Small intestine (tissue), 7 donors: ENCODE measurements at regions not wholly inside any gene's neighbourhood (a gene's known extent, or its start where the extent isn't known, plus 50 kb on each side); places are given as distances from the start of the nearest gene placed in this dataset.
"Not testable (repeated sequence)": the region's sequence is repeated elsewhere in the genome, so short reads cannot be mapped to it uniquely, and the experiment has no call there.

Experiments
- DNase-seq, 2 donors: peaks; one replicate each; pipeline versions ENCODE4 v3.0.0 to v3.0.0-alpha.2; 2013
- FAIRE-seq: peaks from 2 replicates; lab custom pipeline; 2012; peaks lifted over from hg19 to GRCh38; lab: Jason Lieb, UNC
- H3K27ac ChIP-seq, 3 donors: one replicate each; pipeline ENCODE4 v1.5.1; 2013; ENCODE audit warnings: low read length in 2 of 3, mild to moderate bottlenecking in 2 of 3, control low read depth in 1 of 3, inconsistent platforms in 1 of 3, low read depth in 1 of 3, moderate library complexity in 1 of 3
- H3K27me3 ChIP-seq, 3 donors: one replicate each; pipeline ENCODE4 v1.6.1; 2013; ENCODE audit warnings: low read length in 3 of 3, inconsistent platforms in 1 of 3; ENCODE audit not compliant: control insufficient read depth in 3 of 3, insufficient read depth in 3 of 3
- H3K36me3 ChIP-seq, 3 donors: one replicate each; pipeline ENCODE4 v1.6.1; 2013; ENCODE audit warnings: low read length in 3 of 3, inconsistent platforms in 1 of 3, low read depth in 1 of 3, mild to moderate bottlenecking in 1 of 3, moderate library complexity in 1 of 3; ENCODE audit not compliant: control insufficient read depth in 3 of 3, insufficient read depth in 2 of 3
- H3K4me1 ChIP-seq, 3 donors: one replicate each; pipeline ENCODE4 v1.6.1; 2013; ENCODE audit warnings: low read length in 2 of 3, inconsistent platforms in 1 of 3, low read depth in 1 of 3, mild to moderate bottlenecking in 1 of 3, moderate library complexity in 1 of 3; ENCODE audit not compliant: control insufficient read depth in 3 of 3, insufficient read depth in 2 of 3
- H3K4me3 ChIP-seq, 3 donors: one replicate each; pipeline ENCODE4 v1.5.1; 2013; ENCODE audit warnings: low read length in 3 of 3, control low read depth in 1 of 3, inconsistent platforms in 1 of 3, low read depth in 1 of 3, mild to moderate bottlenecking in 1 of 3, moderate library complexity in 1 of 3
- H3K9me3 ChIP-seq, 2 donors: one replicate each; pipeline ENCODE4 v1.6.1; 2013; ENCODE audit warnings: low read depth in 1 of 2, low read length in 1 of 2; ENCODE audit not compliant: control insufficient read depth in 2 of 2, insufficient read depth in 1 of 2
- WGBS, 3 donors: extraction: QIAGEN DNeasy Blood & Tissue Kit; methylation state at CpG; one replicate each; pipeline ENCODE4 v1.1.7; 2013; 5-methylcytosine and 5-hydroxymethylcytosine counted together
- donor health status: healthy with polysubstance abuse.
- donor health status: control.
- donor health status: control.
- donor health status: Bipolar disorder and iron deficiency.
- donor health status: healthy.

- no peaks in the 10 kb centered on the region for H3K36me3 ChIP-seq
- H3K27ac ChIP-seq: peak overlapping the region; percentile 86 to 97 (median 89)
- peaks cover 9 to 50% (median 12%) of the 10 kb centered on the region in 3 donors for H3K4me1 ChIP-seq
- H3K4me3 ChIP-seq: no peak overlapping the region
- WGBS, 3 donors: 19 to 54% (median 44%) methylated on average over 1 of the region's 1 CpG
- FAIRE-seq (no peak), DNase-seq (peak; percentile 89 to 92)
- H3K27me3 ChIP-seq: no peaks in the 10 kb centered on the region
- H3K9me3 ChIP-seq: peaks cover 0 to 23% of the 10 kb centered on the region in 2 donors
Observed at GRCh38 chr1:229131243-229132105, 139.4 kb upstream of the RAB4A start.

GRCh38 chr1:229132106-229132443, 138.8 kb upstream of the RAB4A start:
- H3K9me3 ChIP-seq: peaks cover 0 to 23% of the 10 kb centered on the region in 2 donors
- no peak for DNase-seq
- no peak for FAIRE-seq
- no peaks in the 10 kb centered on the region for H3K27me3 ChIP-seq
- no peak overlapping the region for H3K4me3 ChIP-seq
- no peaks in the 10 kb centered on the region for H3K36me3 ChIP-seq
- WGBS, 3 donors: 79 to 94% (median 81%) methylated on average over 1 of the region's 1 CpG
- H3K4me1 ChIP-seq: peaks cover 9 to 50% (median 12%) of the 10 kb centered on the region in 3 donors
- peak overlapping the region; percentile 56 to 97 (median 75) for H3K27ac ChIP-seq

GRCh38 chr1:229132706-229133105, 138.2 kb upstream of the RAB4A start:
- Histone ChIP-seq H3K36me3 (no peaks in the 10 kb centered on the region), H3K4me1 (peaks cover 9 to 50% (median 10%) of the 10 kb centered on the region in 3 donors), H3K9me3 (peaks cover 0 to 23% of the 10 kb centered on the region in 2 donors), H3K27ac (peak overlapping the region; percentile 33 to 97 (median 70)), H3K4me3 (no peak overlapping the region), H3K27me3 (no peaks in the 10 kb centered on the region)
- no peak for FAIRE-seq
- peak; percentile 48 to 80 for DNase-seq

DNA sequence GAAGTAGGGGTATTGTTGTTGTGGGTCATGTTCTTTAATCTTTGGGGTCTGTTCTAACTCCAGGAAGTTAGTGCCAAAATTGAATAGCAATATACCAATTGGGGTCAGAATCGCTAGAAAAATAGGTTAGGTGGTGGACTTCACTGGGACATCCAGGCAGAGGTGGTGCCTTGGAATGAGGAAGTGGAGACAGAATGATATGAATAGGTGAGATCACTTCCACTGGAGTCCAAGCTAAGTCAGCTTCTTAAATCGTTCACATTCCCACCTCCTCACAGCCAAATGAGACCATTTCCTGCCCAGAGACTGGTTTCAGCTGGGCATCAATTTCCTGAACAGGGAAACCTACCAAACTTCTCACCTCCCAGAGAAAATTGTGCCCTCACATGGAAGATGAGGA, 137.8 kb upstream of the RAB4A start:
- FAIRE-seq (no peak), DNase-seq (peak; percentile 48 to 54)
- Histone ChIP-seq H3K4me3 (no peak overlapping the region), H3K4me1 (peaks cover 9 to 50% (median 10%) of the 10 kb centered on the region in 3 donors), H3K36me3 (no peaks in the 10 kb centered on the region), H3K27ac (peak overlapping the region; percentile 33 to 97 (median 70)), H3K27me3 (no peaks in the 10 kb centered on the region), H3K9me3 (peaks cover 0 to 23% of the 10 kb centered on the region in 2 donors)
- 38 to 51% (median 50%) methylated on average over 2 of the region's 2 CpGs for WGBS, 3 donors

DNA sequence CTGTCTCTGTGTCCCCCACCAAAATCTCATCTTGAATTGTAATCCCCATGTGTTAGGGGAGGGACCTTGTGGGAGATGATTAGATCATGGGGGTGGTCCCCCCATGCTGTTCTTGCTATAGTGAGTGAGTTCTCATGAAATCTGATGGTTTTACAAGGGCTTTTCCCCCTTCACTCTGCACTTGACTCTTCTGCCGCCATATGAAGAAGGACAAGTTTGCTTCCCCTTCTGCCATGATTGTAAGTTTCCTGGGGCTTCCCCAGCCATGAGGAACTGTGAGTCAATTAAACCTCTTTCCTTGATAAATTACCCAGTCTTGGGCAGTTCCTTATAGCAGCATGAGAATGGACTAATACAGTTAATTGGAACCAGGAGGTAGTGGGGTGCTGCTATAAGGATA, 137.1 kb upstream of the RAB4A start:
- DNase-seq (no peak), FAIRE-seq (no peak)
- Histone ChIP-seq H3K4me3 (no peak overlapping the region), H3K27me3 (no peaks in the 10 kb centered on the region), H3K9me3 (peaks cover 0 to 23% of the 10 kb centered on the region in 2 donors), H3K36me3 (no peaks in the 10 kb centered on the region), H3K4me1 (peaks cover 9 to 48% (median 10%) of the 10 kb centered on the region in 3 donors), H3K27ac (peak overlapping the region in 2 of 3 donors; percentile 70 to 97)
- 75 to 100% (median 79%) methylated on average over 1 of the region's 1 CpG for WGBS, 3 donors

DNA sequence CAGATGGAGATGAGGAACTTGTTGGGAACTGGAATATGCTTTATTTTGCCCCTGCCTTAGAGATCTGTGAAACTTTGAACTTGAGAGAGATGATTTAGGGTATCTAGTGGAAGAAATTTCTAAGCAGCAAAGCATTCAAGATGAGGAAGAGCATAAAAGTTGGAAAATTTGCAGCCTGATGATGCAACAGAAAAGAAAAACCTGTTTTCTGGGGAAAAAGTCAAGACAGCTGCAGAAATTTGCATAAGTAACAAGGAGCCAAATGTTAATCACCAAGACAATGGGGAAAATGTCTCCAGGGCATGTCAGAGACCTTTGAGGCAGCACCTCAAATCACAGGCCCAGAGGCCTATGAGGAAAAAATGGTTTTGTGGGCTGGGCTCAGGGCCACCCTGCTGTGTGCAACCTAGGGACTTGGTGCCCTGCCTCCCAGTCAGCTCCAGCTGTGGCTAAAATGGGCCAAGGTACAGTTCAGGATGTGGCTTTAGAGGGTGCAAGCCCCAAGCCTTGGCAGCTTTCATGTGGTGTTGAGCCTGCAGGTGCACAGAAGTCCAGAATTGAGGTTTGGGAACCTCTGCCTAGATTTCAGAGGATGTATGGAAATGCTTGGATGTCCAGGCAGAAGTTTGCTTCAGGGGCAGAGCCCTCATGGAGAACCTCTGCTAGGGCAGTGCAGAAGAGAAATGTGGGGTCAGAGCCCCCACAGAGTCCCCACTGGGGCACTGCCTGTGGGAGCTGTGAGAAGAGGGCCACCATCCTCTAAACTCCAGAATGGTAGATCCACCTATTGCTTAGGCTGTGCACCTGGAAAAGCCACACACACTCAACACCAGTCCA, 136.3 kb upstream of the RAB4A start:
- not testable (repeated sequence) for H3K36me3 ChIP-seq

GRCh38 chr1:229135773-229136172, 135.1 kb upstream of the RAB4A start:
- H3K4me1 ChIP-seq: peaks cover 3 to 28% (median 5%) of the 10 kb centered on the region in 3 donors
- DNase-seq (no peak), FAIRE-seq (no peak)
- no peak overlapping the region for H3K4me3 ChIP-seq
- no peaks in the 10 kb centered on the region for H3K36me3 ChIP-seq
- WGBS, 3 donors: 65 to 94% (median 91%) methylated on average over 2 of the region's 2 CpGs
- no peak overlapping the region for H3K27ac ChIP-seq
- peaks cover 0 to 23% of the 10 kb centered on the region in 2 donors for H3K9me3 ChIP-seq
- no peaks in the 10 kb centered on the region for H3K27me3 ChIP-seq

More for the DNA sequence above, 136.3 kb upstream of the RAB4A start:
- peaks cover 9 to 40% (median 10%) of the 10 kb centered on the region in 3 donors for H3K4me1 ChIP-seq
- not testable (repeated sequence) for H3K27ac ChIP-seq, DNase-seq, FAIRE-seq, H3K27me3 ChIP-seq, H3K4me3 ChIP-seq
- peaks cover 0 to 23% of the 10 kb centered on the region in 2 donors for H3K9me3 ChIP-seq

DNA sequence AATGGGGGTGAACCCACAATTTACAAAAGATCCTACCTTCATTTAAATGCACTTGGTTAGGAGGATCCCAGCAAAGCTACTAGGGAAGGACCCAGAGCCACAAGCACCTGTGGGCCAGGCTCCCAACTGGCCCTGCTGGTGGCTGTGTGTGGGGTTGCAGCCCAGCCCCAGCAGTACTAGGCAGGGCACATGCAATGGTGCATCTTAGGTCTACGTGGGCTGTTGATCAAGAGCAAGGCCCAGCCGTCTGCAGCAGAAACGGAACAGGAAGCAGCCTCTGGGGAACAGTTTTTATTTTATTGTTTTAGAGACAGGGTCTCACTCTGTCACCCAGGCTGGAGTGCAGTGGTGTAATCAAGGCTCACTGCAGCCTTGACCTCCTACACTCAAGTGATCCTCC, 134.1 kb upstream of the RAB4A start:
- Histone ChIP-seq H3K4me3 (no peak overlapping the region), H3K27ac (no peak overlapping the region), H3K9me3 (peaks cover 0 to 23% of the 10 kb centered on the region in 2 donors), H3K36me3 (no peaks in the 10 kb centered on the region), H3K27me3 (no peaks in the 10 kb centered on the region), H3K4me1 (peaks cover 0 to 21% (median 3%) of the 10 kb centered on the region in 3 donors)
- WGBS, 3 donors: 45 to 82% (median 61%) methylated on average over 3 of the region's 3 CpGs
- no peak for FAIRE-seq
- DNase-seq: no peak
